ENCODE measurements at regions not wholly inside any gene's neighbourhood (a gene's known extent, or its start where the extent isn't known, plus 50 kb on each side); places are given as distances from the start of the nearest gene placed in this dataset.

GRCh38 chr20:40760399-40760798 is 71.4 kb upstream of the MAFB start:
- no peak for DNase-seq (ENCODE audit: low read depth)
- TF ChIP-seq CTCF (conservative IDR thresholded peaks at IDR 0.05; ENCODE audit: low read depth, low read length), result no peak
- no peak overlapping the region for H3K4me3 ChIP-seq (ENCODE audit: low read length)

- H3K4me3 ChIP-seq (ENCODE audit: low read length), result no peak overlapping the region
- DNase-seq (ENCODE audit: low read depth), result no peak
- TF ChIP-seq CTCF (conservative IDR thresholded peaks at IDR 0.05; ENCODE audit: low read depth, low read length), result no peak
These were observed 74.7 kb upstream of the MAFB start for GRCh38 chr20:40763646-40764295.

- no peak for DNase-seq (ENCODE audit: low read depth)
These were observed 76.9 kb upstream of the MAFB start for GRCh38 chr20:40765814-40766480.

GRCh38 chr20:40766790-40767614 is 78.0 kb upstream of the MAFB start:
- no peak overlapping the region for H3K4me3 ChIP-seq (ENCODE audit: low read length)
- TF ChIP-seq CTCF (conservative IDR thresholded peaks at IDR 0.05; ENCODE audit: low read depth, low read length), result no peak
- DNase-seq (ENCODE audit: low read depth), result no peak

More at GRCh38 chr20:40765814-40766480, 76.9 kb upstream of the MAFB start:
- H3K4me3 ChIP-seq (ENCODE audit: low read length), result no peak overlapping the region
- TF ChIP-seq CTCF (conservative IDR thresholded peaks at IDR 0.05; ENCODE audit: low read depth, low read length), result no peak

- TF ChIP-seq CTCF (conservative IDR thresholded peaks at IDR 0.05; ENCODE audit: low read depth, low read length), result no peak
- no peak overlapping the region for H3K4me3 ChIP-seq (ENCODE audit: low read length)
- DNase-seq (ENCODE audit: low read depth), result no peak
These were observed 78.5 kb upstream of the MAFB start for GRCh38 chr20:40767615-40767924.

GRCh38 chr20:40768105-40768504 is 79.1 kb upstream of the MAFB start:
- no peak overlapping the region for H3K4me3 ChIP-seq (ENCODE audit: low read length)
- TF ChIP-seq CTCF (conservative IDR thresholded peaks at IDR 0.05; ENCODE audit: low read depth, low read length), result no peak
- no peak for DNase-seq (ENCODE audit: low read depth)
